HG03175 (cell line): ENCODE measurements at regions not wholly inside any gene's neighbourhood (a gene's known extent, or its start where the extent isn't known, plus 50 kb on each side); places are given as distances from the start of the nearest gene placed in this dataset.
A peak's percentile ranks its signal among the peaks of the same experiment; 100 is the strongest.

ENCODE experiments used
- ATAC-seq: cut with Tn5 transposase; IDR thresholded peaks from one replicate; pipeline ENCODE4 v1.9.1; 2021; ENCODE audit warnings: mild to moderate bottlenecking, moderate library complexity; ENCODE audit not compliant: unreplicated experiment

- no peak for ATAC-seq
Observed at GRCh38 chr20:19945732-19946670, 71.2 kb upstream of the NAA20 start.

DNA sequence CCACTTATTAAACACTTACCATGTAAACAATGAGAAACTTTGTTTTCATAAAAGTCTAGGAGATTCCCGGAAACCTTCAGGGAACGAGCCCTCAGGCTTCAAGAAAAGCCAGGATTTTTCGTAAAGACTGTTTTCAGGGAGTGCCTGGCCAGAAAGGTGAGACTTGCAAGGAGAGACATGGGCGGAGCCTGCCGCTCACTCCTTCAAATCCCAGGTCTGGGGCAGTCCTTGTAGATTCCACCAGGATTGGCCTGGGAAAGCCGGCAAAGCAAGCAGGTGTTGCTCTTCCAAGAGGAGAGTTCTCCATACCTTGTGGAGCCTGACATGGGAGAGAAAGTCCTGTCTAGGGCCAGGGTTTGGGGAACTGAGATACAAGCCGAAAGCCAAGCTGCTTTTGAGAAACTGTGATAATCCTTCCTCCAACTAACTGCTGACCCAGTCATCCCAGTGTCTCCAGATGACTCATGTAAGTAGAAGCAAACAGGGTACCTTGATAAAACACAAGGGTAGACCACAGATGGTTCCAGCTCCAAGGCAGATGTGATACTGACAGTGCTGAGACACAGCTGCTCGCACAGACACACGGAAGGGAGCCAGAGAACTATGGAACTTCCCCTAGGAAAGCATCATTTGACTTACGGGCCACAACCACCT lies 69.4 kb upstream of the NAA20 start:
- peak; percentile 72 for ATAC-seq

- ATAC-seq: no peak
Observed at GRCh38 chr20:19949195-19949867, 67.8 kb upstream of the NAA20 start.

DNA sequence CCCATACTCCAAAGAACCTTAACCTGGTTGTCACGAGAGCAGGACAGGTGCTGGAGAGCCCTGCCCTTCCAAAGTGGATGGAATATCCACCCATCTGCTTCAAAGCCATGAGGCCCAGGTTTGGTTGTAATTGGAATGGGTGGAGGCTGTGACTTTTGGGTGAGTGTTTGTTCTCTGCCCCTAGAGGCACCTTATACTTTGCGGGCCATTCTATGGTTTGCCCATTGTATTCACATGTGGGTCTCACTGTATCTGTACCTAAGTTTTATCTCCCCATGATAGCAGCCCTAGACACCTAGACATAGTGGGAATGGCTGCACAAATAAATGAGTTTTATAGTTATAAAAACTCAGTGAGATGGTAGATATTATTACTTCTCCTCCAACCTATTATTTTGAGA lies 67.1 kb upstream of the NAA20 start:
- no peak for ATAC-seq

DNA sequence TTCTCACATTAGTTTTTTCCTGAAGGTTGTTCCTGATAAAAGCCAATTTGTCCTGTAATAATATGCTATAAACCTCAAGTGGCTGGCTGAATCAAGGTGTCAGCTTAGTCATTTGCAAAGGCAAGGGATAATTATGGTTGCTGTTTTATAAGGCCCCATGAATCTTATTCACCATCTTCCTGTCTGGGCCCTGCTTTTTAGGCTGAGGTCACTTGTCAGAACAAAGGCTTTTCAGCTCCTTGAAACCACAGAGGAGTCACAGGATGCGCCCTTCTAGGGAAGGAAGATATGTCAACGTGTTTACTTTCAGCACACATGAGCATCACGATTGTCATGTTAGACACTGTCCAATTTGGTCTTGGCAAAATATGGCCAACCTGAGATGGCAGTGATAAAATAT lies 64.8 kb upstream of the NAA20 start:
- no peak for ATAC-seq

GRCh38 chr20:19953606-19954005 lies 63.6 kb upstream of the NAA20 start:
- ATAC-seq: no peak

DNA sequence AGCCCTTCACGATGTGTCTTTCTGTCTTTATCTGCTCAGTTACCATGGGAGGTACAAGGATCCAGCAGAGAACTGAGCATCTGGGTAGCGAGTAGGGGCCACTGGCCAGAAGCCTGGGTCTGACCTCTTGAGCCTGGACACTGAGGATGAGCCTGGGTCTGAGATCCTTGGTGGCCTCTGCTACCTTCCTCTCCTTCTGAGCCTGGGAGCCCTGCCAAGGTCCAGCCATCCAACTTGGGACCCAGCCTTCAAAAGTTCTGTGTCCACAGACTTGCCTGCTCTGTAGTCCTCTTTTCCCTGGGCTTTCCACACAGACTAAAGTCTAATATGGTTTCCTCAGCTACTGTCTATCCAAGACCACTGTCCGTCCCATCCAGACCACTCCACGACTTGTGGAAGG lies 60.2 kb upstream of the NAA20 start:
- ATAC-seq: no peak

DNA sequence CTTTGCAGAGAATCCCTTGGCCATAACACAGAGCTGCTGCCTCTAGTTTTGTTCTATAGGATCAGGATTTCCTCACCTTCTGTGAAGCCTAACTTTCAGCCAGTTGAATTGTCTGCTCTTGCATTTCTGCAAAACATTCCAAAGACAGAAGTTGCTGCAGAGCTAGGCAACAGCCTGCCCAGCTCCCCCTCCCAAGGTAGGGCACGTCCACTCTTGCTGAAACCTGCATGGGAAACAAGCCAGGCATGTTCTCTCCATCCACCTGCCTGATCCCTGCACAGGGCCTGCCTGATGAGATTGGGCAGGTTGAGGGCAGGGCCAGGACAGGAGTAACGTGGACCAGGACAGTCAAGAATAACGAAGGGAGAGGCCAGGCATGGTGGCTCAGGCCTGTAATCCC lies 58.9 kb upstream of the NAA20 start:
- ATAC-seq: no peak

GRCh38 chr20:19958928-19959327 lies 58.2 kb upstream of the NAA20 start:
- no peak for ATAC-seq

DNA sequence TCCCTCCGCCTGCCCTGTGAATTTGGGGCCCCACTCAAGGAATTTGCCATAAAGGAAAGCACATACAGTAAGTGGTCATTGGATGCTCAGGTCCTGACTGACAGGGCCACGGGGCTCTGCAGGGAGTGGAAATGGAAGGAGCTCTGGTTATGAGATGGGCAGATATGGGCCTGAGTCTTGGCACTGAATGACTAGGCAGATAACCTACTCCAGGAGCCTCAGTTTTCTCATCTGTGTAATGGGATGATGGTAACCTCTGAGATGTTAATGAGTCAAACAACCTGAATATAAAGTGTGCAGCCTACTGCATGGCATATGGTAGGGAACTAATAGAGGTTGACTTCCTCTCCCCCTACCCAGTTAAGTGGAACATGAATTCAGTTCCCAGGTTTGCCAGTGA lies 56.4 kb upstream of the NAA20 start:
- no peak for ATAC-seq

GRCh38 chr20:19961293-19961692 lies 55.9 kb upstream of the NAA20 start:
- ATAC-seq: no peak

DNA sequence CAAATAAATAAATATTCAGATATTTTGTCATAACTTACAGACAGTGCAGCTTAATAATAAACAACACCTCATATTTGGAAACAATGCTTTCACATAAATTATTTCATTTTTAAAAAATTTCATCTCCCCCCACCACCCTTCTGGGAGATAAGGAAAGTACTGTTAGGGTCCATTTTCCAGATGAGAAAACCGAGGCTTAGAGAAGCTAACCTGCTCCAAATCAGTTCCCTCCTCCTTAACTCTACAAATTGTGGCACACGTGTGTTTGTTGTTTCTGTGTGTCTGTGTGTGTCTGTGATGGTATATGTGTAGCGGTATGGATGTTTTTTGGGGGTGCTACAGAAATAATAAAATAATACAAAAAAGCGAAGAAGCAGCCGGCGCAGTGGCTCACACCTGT lies 54.2 kb upstream of the NAA20 start:
- ATAC-seq: no peak

GRCh38 chr20:19964289-19965265 lies 52.6 kb upstream of the NAA20 start:
- ATAC-seq: no peak

DNA sequence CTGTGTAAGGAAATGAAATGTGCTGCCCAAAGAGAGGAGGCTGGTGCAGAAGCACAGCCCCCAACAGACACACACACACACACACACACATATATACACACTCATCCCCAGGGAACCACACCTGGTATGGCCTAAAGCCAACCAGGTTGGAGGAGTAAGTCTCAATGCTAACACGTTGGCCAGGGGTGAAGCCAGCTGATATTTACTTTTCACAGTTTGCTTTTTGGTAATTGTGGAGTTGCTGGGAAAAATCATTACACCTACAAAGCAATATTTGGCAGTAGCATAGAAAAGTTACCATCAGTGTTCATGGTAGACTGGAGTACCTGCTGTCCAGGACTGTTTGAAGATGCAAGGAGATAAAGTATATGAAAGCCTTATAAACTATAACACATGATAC lies 50.3 kb upstream of the NAA20 start:
- ATAC-seq: no peak
